ENCODE measurements at regions not wholly inside any gene's neighbourhood (a gene's known extent, or its start where the extent isn't known, plus 50 kb on each side); places are given as distances from the start of the nearest gene placed in this dataset.
A peak's percentile ranks its signal among the peaks of the same experiment; 100 is the strongest.

DNA sequence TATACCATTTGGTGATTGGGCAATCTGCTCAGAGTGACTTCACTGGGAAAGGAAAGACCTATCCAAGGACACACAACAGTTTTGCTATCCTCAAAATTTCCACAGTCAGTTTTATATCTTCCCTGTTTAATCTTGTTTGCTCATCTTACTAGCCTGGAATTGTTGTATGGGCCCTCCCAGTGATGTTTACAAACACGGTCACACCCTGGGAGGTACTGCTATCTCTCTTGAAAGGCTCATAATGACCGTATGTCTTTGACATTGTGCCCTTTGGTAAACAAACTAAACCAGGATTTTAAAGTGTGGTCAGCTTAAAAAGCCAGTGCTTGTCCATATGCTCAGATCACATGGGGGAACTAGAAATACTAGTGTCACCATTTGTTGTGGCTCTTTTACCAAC, 277.0 kb downstream of the CDH2 start:
- DNase-seq (ENCODE audit: low spot score), result no peak
- no peak for FAIRE-seq

DNA sequence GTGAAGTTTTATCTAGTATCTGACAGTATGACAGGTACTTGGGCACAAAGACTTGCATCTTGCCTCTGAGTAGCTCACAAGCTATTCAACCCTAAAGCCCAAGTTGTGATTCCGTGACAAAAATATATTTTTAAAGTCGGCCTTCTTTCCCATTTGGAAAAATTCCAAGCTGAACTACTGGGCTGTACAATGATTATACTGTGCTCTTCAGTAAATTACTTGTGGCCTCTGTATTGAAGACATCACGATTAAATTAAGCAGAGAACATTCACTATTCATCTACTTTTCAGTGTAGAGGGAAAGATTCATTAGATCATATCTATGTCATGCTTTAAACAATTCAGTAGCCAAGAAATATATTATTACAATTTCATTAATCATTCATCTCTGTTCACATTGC, 282.2 kb downstream of the CDH2 start:
- DNase-seq (ENCODE audit: low spot score), result no peak
- FAIRE-seq, result no peak

DNA sequence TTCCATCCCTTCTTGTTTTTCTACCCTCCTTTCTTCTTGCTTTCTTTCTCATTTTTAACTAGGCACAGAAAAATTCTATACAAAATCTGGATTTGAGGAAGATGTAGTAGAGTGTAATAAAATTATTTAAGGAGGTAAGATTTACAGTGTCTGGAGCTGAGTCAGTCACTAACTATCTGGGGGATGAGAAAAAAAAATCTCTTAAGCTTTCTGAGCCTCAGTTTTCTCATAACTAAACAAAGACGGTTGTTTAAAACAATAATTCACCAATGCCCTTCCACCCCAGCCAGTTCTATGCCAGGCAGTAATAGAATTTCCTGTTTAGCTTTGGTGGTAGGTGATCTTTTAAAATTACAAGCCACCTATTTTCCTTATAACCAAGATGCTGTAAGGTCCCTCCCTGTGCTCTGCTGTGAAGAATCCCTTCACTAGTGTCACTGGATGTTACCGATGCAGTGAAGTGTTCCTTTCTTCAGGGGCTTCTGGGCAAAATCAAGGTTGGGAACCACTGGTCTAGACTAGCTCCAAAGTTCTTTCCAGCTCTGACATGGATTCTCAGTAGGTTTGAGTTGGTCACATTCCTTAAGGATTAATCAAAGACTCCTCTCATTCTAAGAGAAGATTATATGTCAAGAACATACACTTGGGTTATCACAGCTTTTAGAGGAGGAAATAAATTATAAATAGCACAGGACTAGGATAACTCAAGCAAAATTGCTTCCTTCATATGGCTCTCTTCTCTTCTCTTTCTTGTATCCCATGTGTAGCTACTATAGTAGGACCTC, 289.0 kb downstream of the CDH2 start:
- no peak for FAIRE-seq

DNA sequence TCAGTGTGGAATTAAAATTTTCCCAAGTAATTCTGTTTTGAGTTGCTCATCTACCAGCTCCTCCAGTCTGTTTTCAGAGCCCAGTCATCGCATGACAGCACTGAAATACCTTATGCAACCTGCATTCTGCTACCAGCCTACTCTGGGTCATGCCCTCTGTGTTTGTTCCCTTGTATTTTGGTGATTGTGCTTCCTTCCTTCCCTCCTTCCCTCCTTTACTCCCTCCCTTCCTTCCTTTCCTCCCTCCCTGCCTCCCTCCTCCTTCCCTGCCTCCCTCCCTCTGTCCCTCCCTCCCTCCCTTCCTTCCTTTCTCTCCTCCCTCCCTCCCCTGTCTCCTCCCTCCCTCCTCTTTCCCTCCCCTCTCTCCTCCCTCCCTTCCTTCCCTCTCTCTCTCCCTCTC, 289.6 kb downstream of the CDH2 start:
- DNase-seq (ENCODE audit: low spot score) (peak; percentile 8), FAIRE-seq (no peak)

More for the DNA sequence above, 289.0 kb downstream of the CDH2 start:
- peak; percentile 2 for DNase-seq (ENCODE audit: low spot score)

DNA sequence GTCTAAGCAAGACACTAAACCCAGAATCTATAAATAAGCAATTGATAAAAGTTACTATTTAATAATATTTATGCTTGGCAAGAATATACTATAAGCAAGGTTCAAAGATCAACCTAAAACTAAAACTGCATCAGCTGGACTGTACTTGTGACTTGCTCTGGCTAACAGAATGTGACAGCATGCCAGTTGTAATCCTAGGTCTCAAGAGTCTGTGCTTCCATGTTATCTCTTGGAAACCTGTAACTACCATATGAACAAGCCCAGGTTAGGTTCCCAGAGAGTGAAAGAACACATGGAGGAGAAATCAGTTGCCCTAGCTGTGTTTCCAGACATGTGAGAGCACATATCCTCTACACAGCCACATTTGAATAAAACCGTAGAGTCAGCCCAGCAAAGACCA, 297.4 kb downstream of the CDH2 start:
- DNase-seq (ENCODE audit: low spot score) (no peak), FAIRE-seq (no peak)

DNA sequence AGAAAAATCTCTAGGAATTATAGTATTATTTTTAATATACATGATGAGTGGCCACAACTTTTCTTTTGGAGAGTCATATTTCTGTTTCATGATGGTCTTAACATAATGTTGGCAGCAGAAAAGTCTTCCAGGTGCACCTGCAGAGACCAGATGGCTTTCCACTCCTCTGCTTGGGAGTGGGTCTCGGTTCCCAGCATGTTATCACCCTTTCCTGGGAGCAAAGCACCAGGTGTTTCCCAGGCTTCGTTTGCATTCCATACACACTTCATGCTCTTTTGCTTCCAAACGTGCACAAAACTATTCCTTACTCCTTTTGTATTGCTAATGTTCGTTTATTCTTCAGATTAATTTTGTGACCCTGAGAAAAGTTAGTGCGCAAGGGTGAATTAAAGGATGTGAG, 305.2 kb downstream of the CDH2 start:
- FAIRE-seq (no peak), DNase-seq (ENCODE audit: low spot score) (no peak)

DNA sequence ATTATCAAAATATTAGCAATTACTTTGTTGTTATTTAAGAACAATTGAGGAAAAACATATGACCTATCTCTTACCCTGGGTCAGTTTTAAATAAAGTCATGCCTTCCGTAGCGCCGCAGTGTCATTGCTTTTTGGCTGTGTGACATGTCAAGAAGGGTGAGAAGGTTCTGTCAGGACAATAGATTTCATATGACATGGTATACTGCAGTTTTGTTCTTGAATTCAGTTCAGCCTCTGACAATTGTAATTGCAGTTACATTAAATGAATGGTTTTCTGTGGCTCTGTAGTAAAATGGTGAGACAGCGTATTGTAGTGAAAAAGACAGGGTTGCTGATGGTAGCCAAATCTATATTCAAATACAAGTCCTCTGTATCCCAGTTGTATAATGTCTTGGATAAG, 307.2 kb downstream of the CDH2 start:
- no peak for FAIRE-seq
- no peak for DNase-seq (ENCODE audit: low spot score)

DNA sequence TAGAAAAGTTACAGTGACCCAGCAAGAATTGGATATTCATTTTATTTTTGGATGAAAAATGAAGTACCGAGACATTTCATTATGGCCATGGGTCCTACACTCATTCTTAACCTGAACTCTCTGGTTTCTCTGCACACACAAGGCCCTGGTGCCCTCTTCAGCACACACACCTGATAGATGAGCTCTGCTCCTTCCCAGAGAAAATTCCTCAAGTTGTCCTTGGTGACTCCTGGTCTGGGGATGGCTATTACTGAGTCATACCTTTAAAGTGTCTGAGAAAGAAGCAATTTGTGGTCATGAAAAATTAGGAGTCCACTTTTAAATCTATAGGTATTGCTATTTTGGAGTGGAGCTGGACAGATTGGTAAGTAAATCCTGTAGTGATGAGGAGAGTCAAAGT, 311.5 kb downstream of the CDH2 start:
- DNase-seq (ENCODE audit: low spot score) (no peak), FAIRE-seq (no peak)

DNA sequence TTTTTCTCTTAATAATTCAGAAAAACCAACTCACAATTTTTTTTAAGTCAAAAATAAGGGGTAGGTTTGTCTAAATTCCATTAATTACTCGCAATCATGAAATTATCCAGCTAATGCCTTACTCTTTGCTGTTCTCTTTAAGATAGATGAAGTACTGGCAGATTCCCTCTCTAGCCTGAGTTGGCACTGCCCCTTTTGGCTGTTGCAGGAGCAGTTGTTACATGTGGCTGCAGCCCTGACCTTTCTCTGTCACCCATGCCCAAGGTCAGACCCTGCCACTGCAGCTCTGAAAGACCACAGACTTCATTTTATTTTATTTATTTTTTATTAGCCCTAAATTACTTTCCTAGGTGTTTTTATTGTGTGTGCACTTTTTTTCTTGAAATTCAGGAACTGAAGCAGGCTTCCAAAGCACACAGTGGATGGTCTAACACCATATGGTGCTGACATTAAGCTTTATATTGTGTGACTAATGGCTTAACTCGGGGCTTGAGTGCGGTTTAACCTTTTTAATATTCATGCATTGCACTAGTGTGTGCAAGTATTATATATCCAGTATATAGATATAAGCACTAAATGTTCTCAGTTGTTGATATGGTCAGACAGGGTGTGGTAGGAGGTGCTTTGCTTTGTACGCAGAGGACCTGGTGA, 313.0 kb downstream of the CDH2 start:
- DNase-seq (ENCODE audit: low spot score) (no peak), FAIRE-seq (no peak)

DNA sequence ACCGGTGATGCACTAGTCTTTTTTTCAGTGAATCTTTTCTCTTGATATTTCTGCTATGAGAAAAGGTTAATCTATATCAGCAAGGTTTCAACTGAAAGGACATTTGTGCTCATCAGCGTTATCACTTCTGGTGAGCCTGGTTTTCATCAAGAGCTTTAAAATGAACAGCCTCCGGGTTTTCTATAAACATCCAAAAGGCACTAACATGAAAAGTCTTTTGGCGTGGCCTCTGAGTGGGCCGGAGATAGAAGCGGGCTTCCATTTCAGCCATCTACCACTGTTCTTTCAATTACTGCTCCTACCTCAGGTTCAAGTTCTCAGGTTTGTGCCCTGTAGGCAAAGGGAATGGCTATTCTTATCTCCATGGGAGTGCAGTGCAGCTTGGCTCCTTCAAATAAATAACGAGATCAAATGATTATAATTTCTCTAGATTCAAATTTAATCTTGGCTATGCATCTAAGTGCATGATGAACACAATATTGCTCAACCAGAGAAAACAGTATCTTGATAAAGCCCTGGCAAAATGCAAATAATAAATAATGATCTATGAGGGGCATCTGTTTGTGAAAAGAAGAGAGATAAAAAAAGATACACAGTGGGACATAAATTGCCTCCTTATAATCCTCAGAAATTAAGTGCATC, 314.8 kb downstream of the CDH2 start:
- no peak for FAIRE-seq
- no peak for DNase-seq (ENCODE audit: low spot score)

DNA sequence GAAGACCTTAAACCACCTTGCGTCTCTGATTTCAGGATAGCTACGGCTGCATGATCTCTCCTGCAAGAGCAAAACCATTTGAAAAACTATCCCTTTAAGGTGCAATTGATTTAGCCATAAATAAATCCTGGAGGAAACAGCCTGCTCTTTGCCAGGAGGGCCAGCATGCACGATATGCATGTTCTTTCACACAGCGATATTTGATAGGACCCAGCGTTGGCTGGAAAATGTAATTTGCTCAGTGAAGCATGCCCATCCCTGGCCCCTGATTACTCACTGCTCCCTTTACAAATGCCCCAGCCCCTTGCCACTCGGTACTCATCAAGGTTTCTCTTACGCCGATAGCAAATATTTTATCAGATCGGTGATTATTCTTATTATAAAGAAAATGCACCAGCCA, 315.4 kb downstream of the CDH2 start:
- FAIRE-seq, result no peak

DNA sequence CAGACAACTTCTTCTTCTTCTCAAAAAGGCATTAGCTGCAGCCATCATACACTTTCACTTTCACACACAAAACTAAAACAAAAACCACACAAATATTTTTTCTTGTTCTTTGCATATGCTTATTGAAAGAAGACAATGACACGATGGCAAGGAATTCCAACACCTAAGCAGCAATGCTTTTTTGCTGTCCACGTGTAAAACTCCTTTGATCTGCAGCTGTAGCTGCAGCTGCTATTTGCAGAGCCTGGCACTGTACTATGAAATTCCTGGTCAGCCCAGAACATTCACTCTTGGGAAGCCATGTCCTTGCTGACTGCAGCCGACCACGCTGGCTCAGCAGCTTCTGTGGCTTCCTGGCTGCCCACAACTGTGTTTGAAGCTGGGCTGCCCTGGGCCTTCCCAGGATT, 316.2 kb downstream of the CDH2 start:
- FAIRE-seq (no peak), DNase-seq (ENCODE audit: low spot score) (peak; percentile 4)

More for the DNA sequence above, 315.4 kb downstream of the CDH2 start:
- DNase-seq (ENCODE audit: low spot score), result no peak

DNA sequence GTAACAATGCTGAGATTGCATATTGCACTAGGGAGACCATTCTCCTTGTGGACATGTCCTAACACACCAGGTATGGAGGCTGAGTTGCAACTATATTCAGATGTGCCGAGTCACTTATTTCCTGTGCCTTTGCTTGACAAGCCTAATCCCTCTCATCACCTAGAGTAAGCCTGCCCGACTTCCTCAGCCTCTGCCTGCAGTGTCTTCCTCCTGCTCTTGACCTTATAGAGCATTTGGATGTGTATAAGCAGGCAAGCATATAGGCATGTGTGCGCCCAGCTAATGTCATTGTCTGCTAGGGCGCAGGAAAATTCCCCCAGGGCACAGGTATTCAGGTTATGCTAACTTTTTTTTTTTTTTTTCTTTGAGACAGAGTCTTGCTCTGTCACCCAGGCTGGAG, 316.9 kb downstream of the CDH2 start:
- FAIRE-seq (no peak), DNase-seq (ENCODE audit: low spot score) (no peak)

DNA sequence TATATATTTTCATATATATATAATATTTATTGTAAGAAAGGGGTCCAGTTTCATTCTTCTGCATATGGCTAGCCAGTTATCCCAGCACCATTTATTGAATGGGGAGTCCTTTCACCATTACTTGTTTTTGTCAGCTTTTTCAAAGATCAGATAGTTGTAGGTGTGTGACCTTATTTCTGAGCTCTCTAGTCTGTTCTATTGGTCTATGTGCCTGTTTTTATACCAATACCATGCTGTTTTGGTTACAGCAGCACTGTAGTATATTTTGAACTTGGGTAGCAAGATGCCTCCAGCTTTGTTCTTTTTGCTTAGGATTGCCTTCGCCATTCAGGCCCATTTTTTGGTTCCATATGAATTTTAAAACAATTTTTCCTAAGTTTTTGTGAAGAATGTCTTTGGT, 320.1 kb downstream of the CDH2 start:
- no peak for FAIRE-seq

DNA sequence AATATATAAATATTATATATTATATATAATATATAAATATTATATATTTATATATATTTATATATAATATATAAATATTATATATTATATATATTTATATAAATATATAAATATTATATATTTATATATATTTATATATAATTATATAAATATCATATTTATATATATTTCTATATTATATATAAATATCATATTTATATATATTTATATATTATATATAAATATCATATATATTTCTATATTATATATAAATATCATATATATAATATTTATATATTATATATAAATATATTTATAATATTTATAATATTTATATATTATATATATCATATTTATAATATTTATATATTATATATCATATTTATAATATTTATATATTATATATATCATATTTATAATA, 321.4 kb downstream of the CDH2 start:
- DNase-seq (ENCODE audit: low spot score) (no peak), FAIRE-seq (no peak)

More for the DNA sequence above, 320.1 kb downstream of the CDH2 start:
- no peak for DNase-seq (ENCODE audit: low spot score)

DNA sequence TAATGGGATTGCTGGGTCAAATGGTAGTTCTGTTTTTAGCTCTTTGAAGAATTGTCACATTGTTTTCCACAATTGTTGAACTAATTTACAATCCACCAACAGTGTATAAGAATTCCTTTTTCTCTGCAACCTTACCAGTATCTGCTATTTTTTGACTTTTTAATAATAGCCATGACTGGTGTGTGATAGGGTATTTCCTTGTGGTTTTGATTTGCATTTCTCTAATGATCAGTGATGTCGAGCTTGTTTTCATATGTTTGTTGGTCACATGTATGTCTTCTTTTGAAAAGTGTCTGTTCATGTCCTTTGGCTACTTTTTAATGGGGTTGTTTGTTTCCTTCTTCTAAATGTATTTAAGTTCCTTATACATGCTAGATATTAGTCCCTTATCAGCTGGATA, 322.3 kb downstream of the CDH2 start:
- DNase-seq (ENCODE audit: low spot score), result no peak
- FAIRE-seq, result no peak

DNA sequence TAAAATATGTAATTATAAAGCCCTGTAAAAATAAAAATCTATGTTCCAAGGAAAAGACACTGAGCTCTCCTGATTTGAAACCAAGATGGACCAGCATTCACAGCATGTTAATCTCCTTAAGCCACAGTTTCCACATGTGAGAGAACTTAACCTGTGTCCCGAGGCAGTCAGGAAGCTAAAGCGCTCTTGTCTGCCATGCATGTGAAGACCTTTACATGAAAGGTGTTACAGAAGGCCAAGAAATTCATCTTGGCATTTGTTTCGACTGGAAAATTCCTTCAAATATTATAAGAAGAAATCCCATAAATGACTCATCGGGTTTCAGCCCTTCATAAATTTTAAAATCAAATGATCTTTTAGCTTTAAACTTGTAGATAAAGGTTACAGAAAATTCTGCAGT, 328.6 kb downstream of the CDH2 start:
- DNase-seq (ENCODE audit: low spot score), result no peak
- FAIRE-seq, result no peak

DNA sequence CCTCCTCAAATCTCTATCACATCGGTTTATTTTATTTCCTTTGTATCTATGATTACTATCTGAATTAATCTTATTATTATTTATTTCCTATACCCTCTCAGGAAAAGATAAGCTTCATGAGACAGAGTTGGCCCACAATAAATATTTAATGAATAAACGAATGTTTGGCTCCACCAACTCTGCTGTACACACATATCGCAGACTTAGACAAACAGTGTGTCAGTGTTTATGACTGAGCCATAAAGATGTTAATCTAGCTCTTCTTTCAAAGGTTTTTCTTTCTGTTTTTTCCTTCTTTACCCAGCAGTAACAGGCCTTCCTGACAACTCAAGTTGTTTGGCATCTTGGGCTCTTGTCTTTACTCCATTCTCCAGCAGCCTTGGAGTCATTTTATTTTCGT, 329.5 kb downstream of the CDH2 start:
- no peak for DNase-seq (ENCODE audit: low spot score)
- FAIRE-seq, result no peak

DNA sequence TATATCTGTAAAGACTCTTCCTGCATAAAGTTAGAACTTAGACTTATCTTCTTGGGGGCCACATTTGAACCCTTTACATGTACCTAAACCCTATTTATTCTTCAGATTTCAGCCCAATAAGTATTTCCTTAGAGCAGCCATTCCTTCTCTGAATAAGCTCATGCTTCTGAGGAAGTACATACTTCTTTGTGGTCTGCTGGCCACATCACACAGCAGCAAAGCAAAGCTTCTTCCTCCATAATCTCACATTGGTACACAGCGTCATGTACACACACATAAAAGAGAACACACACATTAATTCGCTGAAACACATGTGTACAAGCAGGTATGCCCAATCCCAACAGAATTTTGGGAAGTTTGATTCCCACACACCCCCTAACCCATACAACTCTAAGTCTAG, 331.0 kb downstream of the CDH2 start:
- DNase-seq (ENCODE audit: low spot score), result no peak
- FAIRE-seq, result no peak

DNA sequence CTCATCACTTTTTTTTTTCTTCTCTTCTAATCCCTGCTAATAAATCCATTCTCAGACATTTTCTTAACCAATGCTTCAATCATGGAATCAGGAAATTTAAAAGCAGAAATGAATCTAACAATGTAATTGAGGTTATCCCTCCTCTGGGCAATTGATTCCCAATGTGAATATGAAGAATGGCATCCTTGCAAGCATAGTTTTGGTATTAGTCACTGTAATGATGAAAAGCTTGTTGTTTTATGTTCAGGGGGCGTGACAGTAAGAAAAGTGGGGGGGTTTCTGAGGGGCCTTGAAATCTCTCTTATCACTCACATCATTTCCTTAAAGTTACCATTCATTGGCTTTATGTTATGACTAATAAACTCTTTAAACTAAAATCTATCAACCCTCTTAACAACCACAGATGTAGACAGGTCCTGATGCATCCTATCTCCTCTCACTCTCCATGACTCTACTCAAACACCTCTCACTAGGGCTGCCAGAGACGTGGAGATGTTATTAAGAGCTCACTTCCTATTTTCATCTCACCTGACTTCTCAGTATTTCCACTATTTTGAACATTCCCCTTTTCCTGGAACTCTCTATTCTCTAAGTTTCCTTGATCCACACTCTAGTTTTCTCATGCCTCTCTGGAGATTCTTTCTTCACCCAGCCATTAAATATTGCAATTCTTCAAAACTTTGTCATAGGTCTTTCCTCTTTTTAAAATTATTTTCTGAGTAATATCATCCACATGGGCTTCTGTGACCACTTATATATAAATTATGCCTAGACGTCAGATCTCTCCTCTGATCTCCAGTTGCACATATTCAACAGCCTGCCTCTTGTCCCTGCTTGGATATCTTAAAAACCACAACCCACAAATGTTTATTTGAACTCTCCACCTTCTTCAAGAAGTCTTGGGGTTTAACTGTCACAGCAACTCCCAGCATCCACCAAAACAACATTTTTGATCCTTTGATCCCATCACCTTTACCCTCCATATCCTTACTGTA, 332.9 kb downstream of the CDH2 start:
- FAIRE-seq (no peak), DNase-seq (ENCODE audit: low spot score) (no peak)

DNA sequence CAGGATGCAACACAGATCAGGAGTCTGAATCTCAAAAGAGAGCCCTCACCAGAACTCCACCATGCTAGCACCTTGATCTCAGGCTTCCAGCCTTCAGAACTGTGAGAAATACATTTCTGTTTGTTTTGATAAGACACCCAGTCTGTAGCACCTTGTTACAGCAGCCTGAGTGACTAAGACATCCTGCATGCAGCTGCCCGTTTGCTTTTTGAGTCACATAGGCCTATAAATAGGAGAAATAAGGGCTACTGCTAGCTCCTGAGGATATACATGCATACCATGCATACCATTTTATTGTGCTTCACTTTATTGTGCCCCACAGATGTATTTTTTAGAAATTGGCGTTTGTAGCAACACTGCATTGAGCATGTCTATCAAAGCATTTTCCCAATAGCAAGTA, 337.8 kb downstream of the CDH2 start:
- peak; percentile 33 for DNase-seq (ENCODE audit: low spot score)
- no peak for FAIRE-seq
